Prostate gland (tissue), 2 donors: ENCODE measurements at regions not wholly inside any gene's neighbourhood (a gene's known extent, or its start where the extent isn't known, plus 50 kb on each side); places are given as distances from the start of the nearest gene placed in this dataset.

ENCODE experiments used
- CTCF ChIP-seq, 4 experiments: fragments of 200-600 bp in 2 of 4; fragments of 450-650 bp in 2 of 4; sonication (generic) in 2 of 4; IDR thresholded peaks; 1 replicate in 3 of 4; 2 replicates in 1 of 4; pipeline ENCODE4 v1.5.1; 2016 to 2019; ENCODE audit warnings: antibody characterized with exemption in 4 of 4, mild to moderate bottlenecking in 2 of 4, moderate library complexity in 2 of 4
- POLR2AphosphoS5 ChIP-seq: sonication (generic); formaldehyde crosslinking; IDR thresholded peaks from one replicate; pipeline ENCODE4 v1.6.1; 2017; ENCODE audit warnings: antibody characterized with exemption

- TF ChIP-seq CTCF (IDR thresholded peaks at IDR 0.05), result no peak
- TF ChIP-seq POLR2AphosphoS5, result peak; percentile 34
These were observed 52.8 kb upstream of the CCDC112 start for GRCh38 chr5:115349001-115349817.
